NCI-H460 (cell line): ENCODE measurements at regions not wholly inside any gene's neighbourhood (a gene's known extent, or its start where the extent isn't known, plus 50 kb on each side); places are given as distances from the start of the nearest gene placed in this dataset.
"Not testable (repeated sequence)": the region's sequence is repeated elsewhere in the genome, so short reads cannot be mapped to it uniquely, and the experiment has no call there.

Experiments
- DNase-seq: peaks from one replicate; pipeline ENCODE4 v3.0.0-alpha.2; 2016; ENCODE audit warnings: low read depth; ENCODE audit errors: extremely low read depth

GRCh38 chr4:60581919-60582536 is 618.1 kb upstream of the ADGRL3 start:
- DNase-seq: no peak

- DNase-seq: no peak
Measured at GRCh38 chr4:60588556-60588955, 611.6 kb upstream of the ADGRL3 start.

- DNase-seq: no peak
Measured at GRCh38 chr4:60589425-60589824, 610.7 kb upstream of the ADGRL3 start.

GRCh38 chr4:60590116-60590515 is 610.0 kb upstream of the ADGRL3 start:
- DNase-seq: no peak

GRCh38 chr4:60605646-60606354 is 594.3 kb upstream of the ADGRL3 start:
- no peak for DNase-seq

GRCh38 chr4:60611762-60612496 is 588.2 kb upstream of the ADGRL3 start:
- DNase-seq: no peak

GRCh38 chr4:60617731-60618130 is 582.4 kb upstream of the ADGRL3 start:
- DNase-seq: no peak

- DNase-seq: no peak
Measured at GRCh38 chr4:60619531-60620305, 580.4 kb upstream of the ADGRL3 start.

GRCh38 chr4:60637976-60638375 is 562.1 kb upstream of the ADGRL3 start:
- DNase-seq: no peak

- no peak for DNase-seq
Measured at GRCh38 chr4:60648774-60649173, 551.4 kb upstream of the ADGRL3 start.

- DNase-seq: no peak
Measured at GRCh38 chr4:60652933-60653332, 547.2 kb upstream of the ADGRL3 start.

- no peak for DNase-seq
Measured at GRCh38 chr4:60655356-60655755, 544.8 kb upstream of the ADGRL3 start.

GRCh38 chr4:60656171-60656570 is 544.0 kb upstream of the ADGRL3 start:
- DNase-seq: no peak

GRCh38 chr4:60657041-60657440 is 543.1 kb upstream of the ADGRL3 start:
- DNase-seq: no peak

- DNase-seq: no peak
Measured at GRCh38 chr4:60657807-60658206, 542.3 kb upstream of the ADGRL3 start.

GRCh38 chr4:60663769-60664168 is 536.4 kb upstream of the ADGRL3 start:
- no peak for DNase-seq

GRCh38 chr4:60682901-60683300 is 517.2 kb upstream of the ADGRL3 start:
- DNase-seq: no peak

GRCh38 chr4:60683357-60683756 is 516.8 kb upstream of the ADGRL3 start:
- no peak for DNase-seq

GRCh38 chr4:60683973-60684372 is 516.2 kb upstream of the ADGRL3 start:
- DNase-seq: no peak

- DNase-seq: not testable (repeated sequence)
Measured at GRCh38 chr4:60696062-60696461, 504.1 kb upstream of the ADGRL3 start.

- DNase-seq: no peak
Measured at GRCh38 chr4:60709061-60709460, 491.1 kb upstream of the ADGRL3 start.
